ENCODE measurements at regions not wholly inside any gene's neighbourhood (a gene's known extent, or its start where the extent isn't known, plus 50 kb on each side); places are given as distances from the start of the nearest gene placed in this dataset.

DNA sequence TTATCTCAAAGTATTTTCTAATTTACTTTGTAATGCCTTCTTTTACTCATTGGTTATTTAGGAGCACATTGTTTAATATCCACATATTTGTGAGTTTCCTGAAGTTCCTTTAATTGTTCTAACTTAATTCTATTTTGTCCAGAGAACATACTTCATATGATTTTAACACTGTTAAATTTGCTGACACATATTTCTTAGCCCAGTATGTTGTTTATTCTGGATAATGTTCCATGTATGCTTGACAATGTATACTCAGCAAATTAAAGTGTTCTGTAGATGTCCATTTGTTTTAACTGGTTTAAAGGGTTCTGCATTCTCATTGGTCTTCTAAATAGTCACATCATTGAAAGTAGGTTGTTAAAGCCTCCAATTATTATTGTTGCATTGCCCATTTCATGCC, 643.7 kb upstream of the NR5A2 start:
- no peaks in the 10 kb centered on the region for H3K4me1 Mint-ChIP-seq (ENCODE audit: low read depth, unreplicated experiment)
- H3K27me3 Mint-ChIP-seq (ENCODE audit: low read depth, unreplicated experiment), result no peaks in the 10 kb centered on the region
- no peaks in the 10 kb centered on the region for H4K20me1 ChIP-seq (ENCODE audit: insufficient read depth, low read length)
- no peaks in the 10 kb centered on the region for H3K4me1 ChIP-seq (ENCODE audit: insufficient read depth, low read length)
- no peak overlapping the region for H3K4me3 Mint-ChIP-seq (ENCODE audit: unreplicated experiment)
- H3K27me3 ChIP-seq (ENCODE audit: insufficient read depth, low read length), result no peaks in the 10 kb centered on the region
- H3K4me2 ChIP-seq (ENCODE audit: low read length), result no peak overlapping the region
- no peak overlapping the region for H2AFZ ChIP-seq (ENCODE audit: low read depth, low read length)
- no peaks in the 10 kb centered on the region for H3K9me3 ChIP-seq (ENCODE audit: insufficient read depth, low read depth, low read length)
- no peak overlapping the region for H3K27ac ChIP-seq (ENCODE audit: low read depth, low read length)
- no peaks in the 10 kb centered on the region for H3K36me3 ChIP-seq (ENCODE audit: insufficient read depth, low read length)
- FAIRE-seq, result no peak
- H3K79me2 ChIP-seq (ENCODE audit: insufficient read depth, low read length), result no peaks in the 10 kb centered on the region
- H3K9me3 Mint-ChIP-seq (ENCODE audit: unreplicated experiment), result no peaks in the 10 kb centered on the region
- no peak overlapping the region for H3K9ac ChIP-seq (ENCODE audit: low read length)
- no peak overlapping the region for H3K4me3 ChIP-seq (ENCODE audit: insufficient read depth, low read depth, low read length)
- no peak for TF ChIP-seq EZH2 (IDR thresholded peaks at IDR 0.05; ENCODE audit: insufficient read depth, low read length)
- TF ChIP-seq, protein P1, sequence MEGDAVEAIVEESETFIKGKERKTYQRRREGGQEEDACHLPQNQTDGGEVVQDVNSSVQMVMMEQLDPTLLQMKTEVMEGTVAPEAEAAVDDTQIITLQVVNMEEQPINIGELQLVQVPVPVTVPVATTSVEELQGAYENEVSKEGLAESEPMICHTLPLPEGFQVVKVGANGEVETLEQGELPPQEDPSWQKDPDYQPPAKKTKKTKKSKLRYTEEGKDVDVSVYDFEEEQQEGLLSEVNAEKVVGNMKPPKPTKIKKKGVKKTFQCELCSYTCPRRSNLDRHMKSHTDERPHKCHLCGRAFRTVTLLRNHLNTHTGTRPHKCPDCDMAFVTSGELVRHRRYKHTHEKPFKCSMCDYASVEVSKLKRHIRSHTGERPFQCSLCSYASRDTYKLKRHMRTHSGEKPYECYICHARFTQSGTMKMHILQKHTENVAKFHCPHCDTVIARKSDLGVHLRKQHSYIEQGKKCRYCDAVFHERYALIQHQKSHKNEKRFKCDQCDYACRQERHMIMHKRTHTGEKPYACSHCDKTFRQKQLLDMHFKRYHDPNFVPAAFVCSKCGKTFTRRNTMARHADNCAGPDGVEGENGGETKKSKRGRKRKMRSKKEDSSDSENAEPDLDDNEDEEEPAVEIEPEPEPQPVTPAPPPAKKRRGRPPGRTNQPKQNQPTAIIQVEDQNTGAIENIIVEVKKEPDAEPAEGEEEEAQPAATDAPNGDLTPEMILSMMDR (IDR thresholded peaks at IDR 0.05; ENCODE audit: insufficient read depth, low read depth, low read length), result no peak
- H3K27ac Mint-ChIP-seq (ENCODE audit: unreplicated experiment), result no peak overlapping the region
- DNase-seq (ENCODE audit: low read depth), result no peak
- no peaks in the 10 kb centered on the region for H3K36me3 Mint-ChIP-seq (ENCODE audit: low read depth, unreplicated experiment)

DNA sequence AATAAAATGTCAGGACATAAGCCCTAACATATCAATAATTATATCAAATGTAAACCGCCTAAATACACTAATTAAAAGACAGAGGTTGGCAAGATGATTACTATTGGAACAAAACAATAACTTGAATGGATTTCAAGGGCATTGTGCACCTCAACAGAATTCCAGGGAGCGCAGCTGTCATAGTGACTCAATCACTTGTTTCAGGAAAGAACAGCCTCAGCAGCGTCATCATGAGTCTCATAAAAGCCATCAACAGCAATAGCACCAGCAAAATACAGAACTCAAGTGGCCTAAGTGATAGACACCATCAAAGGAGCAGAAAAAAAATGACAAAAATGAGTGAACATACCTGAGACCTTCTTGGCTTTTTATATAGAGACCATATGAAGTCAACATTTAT, 632.7 kb upstream of the NR5A2 start:
- no peak overlapping the region for H3K4me3 ChIP-seq (ENCODE audit: insufficient read depth, low read depth, low read length)
- Mint-ChIP-seq H3K4me1 (ENCODE audit: low read depth, unreplicated experiment) (no peaks in the 10 kb centered on the region), H3K4me3 (ENCODE audit: unreplicated experiment) (no peak overlapping the region)

DNA sequence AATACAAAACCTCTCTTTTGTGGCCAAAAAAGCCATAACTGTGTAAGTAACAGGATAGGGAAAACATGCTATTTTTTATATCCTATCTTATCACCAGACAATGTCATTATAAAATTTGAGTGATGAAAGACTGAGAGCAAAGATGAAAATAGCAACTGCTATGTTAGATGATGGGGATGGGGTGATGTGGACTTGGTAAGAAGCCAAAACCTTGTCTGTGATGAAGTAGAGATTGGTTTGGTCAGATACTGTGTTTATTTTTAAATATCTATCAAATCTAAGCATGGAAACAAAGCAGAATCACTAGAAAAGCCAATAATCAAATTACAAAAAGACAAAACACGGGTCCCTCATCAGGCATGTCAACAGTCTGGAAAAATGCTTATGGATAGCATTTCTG, 631.1 kb upstream of the NR5A2 start:
- no peaks in the 10 kb centered on the region for H3K36me3 Mint-ChIP-seq (ENCODE audit: low read depth, unreplicated experiment)
- Histone ChIP-seq H3K4me2 (ENCODE audit: low read length) (no peak overlapping the region), H3K4me1 (ENCODE audit: insufficient read depth, low read length) (no peaks in the 10 kb centered on the region), H3K27me3 (ENCODE audit: insufficient read depth, low read length) (no peaks in the 10 kb centered on the region), H4K20me1 (ENCODE audit: insufficient read depth, low read length) (no peaks in the 10 kb centered on the region), H3K79me2 (ENCODE audit: insufficient read depth, low read length) (no peaks in the 10 kb centered on the region), H3K27ac (ENCODE audit: low read depth, low read length) (no peak overlapping the region), H3K9me3 (ENCODE audit: insufficient read depth, low read depth, low read length) (no peaks in the 10 kb centered on the region), H3K4me3 (ENCODE audit: insufficient read depth, low read depth, low read length) (no peak overlapping the region), H3K36me3 (ENCODE audit: insufficient read depth, low read length) (no peaks in the 10 kb centered on the region), H2AFZ (ENCODE audit: low read depth, low read length) (no peak overlapping the region), H3K9ac (ENCODE audit: low read length) (no peak overlapping the region)
- no peak overlapping the region for H3K4me3 Mint-ChIP-seq (ENCODE audit: unreplicated experiment)
- H3K4me1 Mint-ChIP-seq (ENCODE audit: low read depth, unreplicated experiment), result no peaks in the 10 kb centered on the region
- H3K27me3 Mint-ChIP-seq (ENCODE audit: low read depth, unreplicated experiment), result no peaks in the 10 kb centered on the region
- H3K9me3 Mint-ChIP-seq (ENCODE audit: unreplicated experiment), result peaks cover 4% of the 10 kb centered on the region
- FAIRE-seq, result no peak
- no peak overlapping the region for H3K27ac Mint-ChIP-seq (ENCODE audit: unreplicated experiment)
- TF ChIP-seq, protein P1 (IDR thresholded peaks at IDR 0.05; ENCODE audit: insufficient read depth, low read depth, low read length), result no peak
- TF ChIP-seq EZH2 (IDR thresholded peaks at IDR 0.05; ENCODE audit: insufficient read depth, low read length), result no peak
- peak; percentile 9 for DNase-seq (ENCODE audit: low read depth)

More for the DNA sequence above, 632.7 kb upstream of the NR5A2 start:
- Histone ChIP-seq H3K9ac (ENCODE audit: low read length) (no peak overlapping the region), H3K79me2 (ENCODE audit: insufficient read depth, low read length) (no peaks in the 10 kb centered on the region), H3K36me3 (ENCODE audit: insufficient read depth, low read length) (no peaks in the 10 kb centered on the region), H3K27ac (ENCODE audit: low read depth, low read length) (no peak overlapping the region), H2AFZ (ENCODE audit: low read depth, low read length) (no peak overlapping the region), H3K27me3 (ENCODE audit: insufficient read depth, low read length) (no peaks in the 10 kb centered on the region), H3K4me2 (ENCODE audit: low read length) (no peak overlapping the region), H4K20me1 (ENCODE audit: insufficient read depth, low read length) (no peaks in the 10 kb centered on the region), H3K4me1 (ENCODE audit: insufficient read depth, low read length) (no peaks in the 10 kb centered on the region), H3K9me3 (ENCODE audit: insufficient read depth, low read depth, low read length) (no peaks in the 10 kb centered on the region)
- DNase-seq (ENCODE audit: low read depth) (no peak), FAIRE-seq (no peak)
- Mint-ChIP-seq H3K27me3 (ENCODE audit: low read depth, unreplicated experiment) (no peaks in the 10 kb centered on the region), H3K27ac (ENCODE audit: unreplicated experiment) (no peak overlapping the region), H3K9me3 (ENCODE audit: unreplicated experiment) (peaks cover 4% of the 10 kb centered on the region), H3K36me3 (ENCODE audit: low read depth, unreplicated experiment) (no peaks in the 10 kb centered on the region)
- TF ChIP-seq, protein P1 (IDR thresholded peaks at IDR 0.05; ENCODE audit: insufficient read depth, low read depth, low read length), result no peak
- no peak for TF ChIP-seq EZH2 (IDR thresholded peaks at IDR 0.05; ENCODE audit: insufficient read depth, low read length)

All from astrocyte (in vitro differentiated cells and primary cell).